Heart right ventricle (tissue), 16 donors: ENCODE measurements at regions not wholly inside any gene's neighbourhood (a gene's known extent, or its start where the extent isn't known, plus 50 kb on each side); places are given as distances from the start of the nearest gene placed in this dataset.

ENCODE experiments used
- ATAC-seq, 8 donors: fragments of 200-7000 bp; cut with Tn5 transposase; one replicate each; pipeline ENCODE4 v1.9.1; 2020; ENCODE audit warnings: mild to moderate bottlenecking in 8 of 8, moderate library complexity in 8 of 8, moderate number of reproducible peaks in 1 of 8
- DNase-seq, 2 donors: peaks; one replicate each; pipeline ENCODE4 v3.0.0-alpha.2; 2020
- H3K27ac ChIP-seq, 10 donors: fragments of 200-600 bp; sonication (generic) in 2 of 10; one replicate each; pipeline versions ENCODE4 v1.5.0 to v1.8.0; 2020 to 2022; ENCODE audit warnings: mild to moderate bottlenecking in 3 of 10
- H3K27me3 ChIP-seq, 7 donors: fragments of 200-600 bp; one replicate each; pipeline ENCODE4 v1.8.0; 2021 to 2022; ENCODE audit warnings: mild to moderate bottlenecking in 2 of 7
- H3K36me3 ChIP-seq, 9 donors: fragments of 200-600 bp; sonication (generic) in 1 of 9; one replicate each; pipeline versions ENCODE4 v1.5.0 to v1.8.0; 2020 to 2022; ENCODE audit warnings: mild to moderate bottlenecking in 2 of 9
- H3K4me1 ChIP-seq, 9 donors: fragments of 200-600 bp; sonication (generic) in 1 of 9; one replicate each; pipeline versions ENCODE4 v1.5.0 to v1.8.0; 2020 to 2022; ENCODE audit warnings: mild to moderate bottlenecking in 4 of 9
- H3K4me3 ChIP-seq, 10 donors: fragments of 200-600 bp; sonication (generic) in 2 of 10; one replicate each; pipeline versions ENCODE4 v1.5.0 to v1.8.0; 2020 to 2022; ENCODE audit warnings: mild to moderate bottlenecking in 7 of 10, moderate library complexity in 2 of 10
- H3K9me3 ChIP-seq, 11 donors: fragments of 200-600 bp in 10 of 11; sonication (generic) in 2 of 11; one replicate each; pipeline versions ENCODE4 v1.5.0 to v1.8.0; 2013 to 2022; ENCODE audit warnings: mild to moderate bottlenecking in 2 of 11, control low read depth in 1 of 11, moderate library complexity in 1 of 11
- WGBS, 2 donors: extraction: QIAGEN DNeasy Blood & Tissue Kit; methylation state at CpG; one replicate each; pipeline ENCODE4 v1.1.7; 2013; ENCODE audit warnings: inconsistent platforms in 1 of 2; 5-methylcytosine and 5-hydroxymethylcytosine counted together
- intact Hi-C, 10 donors: fragments of 100-400 bp; cut with DNase I; formaldehyde crosslinking; loops; one replicate each; pipeline versions ENCODE4 v1.11.1 to v1.14.2; 2022
- TF ChIP-seq, protein P1 (sequence below), 9 donors: fragments of 200-600 bp; sonication (generic) in 2 of 9; IDR thresholded peaks; one replicate each; pipeline versions ENCODE4 v1.5.0 to v1.8.0; 2021 to 2022; ENCODE audit warnings: antibody characterized with exemption in 9 of 9, mild to moderate bottlenecking in 5 of 9, moderate library complexity in 1 of 9
- donor health status: Arrhythmogenic right ventricular cardiomyopathy.
- donor health status: ischemic (EF 13 %, LVEDD 7.1; RV severe dilation, severe dysfunction).
- donor health status: healthy with polysubstance abuse.
- donor health status: DM: no; HTN: yes; CAD: no.
- donor health status: DM: no; HTN: no; CAD: no.
- donor health status: ischemic (EF 25% LVEDD 6.9; RV normal size, moderate dysfunction).
- donor health status: ischemic (EF 25% LVEDD 5.7; RV mildly dilated, moderate dysfunction).
- donor health status: healthy.
- donor health status: DM: yes; HTN: yes; CAD: no.
- donor health status: Ischemic cardiomyopathy.
- donor health status: ischemic (EF 35%, LVEDD 5.7; RV mildly dilated, moderate dysfunction).
- donor health status: nonischemic (EF 11% LVEDD 7.7; RV severe dilation, severe dysfunction).
- donor health status: DM: yes; HTN: yes; CAD: no.
- donor health status: PGD.
- donor health status: ischemic (EF 29% LVEDD 5.4; RV normal size, mild dysfunction).
- donor health status: nonischemic (EF 23%, LVEDD 6.1; RV moderate dilation, normal function).

DNA sequence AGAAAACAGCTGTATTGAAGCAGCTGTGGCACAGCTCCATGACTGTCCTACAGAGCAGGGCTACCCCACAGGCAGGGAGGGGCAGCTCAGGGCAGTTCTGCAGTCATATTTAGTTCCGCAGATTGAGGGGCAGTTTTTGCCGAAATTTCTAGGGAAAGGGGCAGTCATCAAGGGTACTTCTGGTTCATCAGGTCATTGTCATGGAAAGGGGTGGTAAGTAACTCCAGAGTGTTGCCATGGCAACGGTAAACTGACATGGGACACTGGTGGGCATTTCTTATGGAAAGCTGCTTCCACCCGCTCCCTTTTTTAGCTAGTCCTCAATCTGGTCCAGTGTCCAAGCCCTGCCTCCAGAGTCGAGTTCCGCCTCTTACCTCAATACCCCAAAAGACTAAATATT lies 702.8 kb downstream of the LIG4 start:
- Histone ChIP-seq H3K9me3 (peaks cover 0 to 4% (median 0%) of the 10 kb centered on the region in 11 donors), H3K36me3 (no peaks in the 10 kb centered on the region), H3K27me3 (peaks cover 0 to 4% (median 0%) of the 10 kb centered on the region in 7 donors), H3K4me3 (no peak overlapping the region), H3K27ac (no peak overlapping the region), H3K4me1 (no peaks in the 10 kb centered on the region)
- 91% methylated on average over 6 of the region's 6 CpGs for WGBS, 2 donors
- ATAC-seq: no peak
- no peak for DNase-seq
- intact Hi-C loops: no loop called here
- TF ChIP-seq, protein P1, sequence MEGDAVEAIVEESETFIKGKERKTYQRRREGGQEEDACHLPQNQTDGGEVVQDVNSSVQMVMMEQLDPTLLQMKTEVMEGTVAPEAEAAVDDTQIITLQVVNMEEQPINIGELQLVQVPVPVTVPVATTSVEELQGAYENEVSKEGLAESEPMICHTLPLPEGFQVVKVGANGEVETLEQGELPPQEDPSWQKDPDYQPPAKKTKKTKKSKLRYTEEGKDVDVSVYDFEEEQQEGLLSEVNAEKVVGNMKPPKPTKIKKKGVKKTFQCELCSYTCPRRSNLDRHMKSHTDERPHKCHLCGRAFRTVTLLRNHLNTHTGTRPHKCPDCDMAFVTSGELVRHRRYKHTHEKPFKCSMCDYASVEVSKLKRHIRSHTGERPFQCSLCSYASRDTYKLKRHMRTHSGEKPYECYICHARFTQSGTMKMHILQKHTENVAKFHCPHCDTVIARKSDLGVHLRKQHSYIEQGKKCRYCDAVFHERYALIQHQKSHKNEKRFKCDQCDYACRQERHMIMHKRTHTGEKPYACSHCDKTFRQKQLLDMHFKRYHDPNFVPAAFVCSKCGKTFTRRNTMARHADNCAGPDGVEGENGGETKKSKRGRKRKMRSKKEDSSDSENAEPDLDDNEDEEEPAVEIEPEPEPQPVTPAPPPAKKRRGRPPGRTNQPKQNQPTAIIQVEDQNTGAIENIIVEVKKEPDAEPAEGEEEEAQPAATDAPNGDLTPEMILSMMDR (IDR thresholded peaks at IDR 0.05): no peak

DNA sequence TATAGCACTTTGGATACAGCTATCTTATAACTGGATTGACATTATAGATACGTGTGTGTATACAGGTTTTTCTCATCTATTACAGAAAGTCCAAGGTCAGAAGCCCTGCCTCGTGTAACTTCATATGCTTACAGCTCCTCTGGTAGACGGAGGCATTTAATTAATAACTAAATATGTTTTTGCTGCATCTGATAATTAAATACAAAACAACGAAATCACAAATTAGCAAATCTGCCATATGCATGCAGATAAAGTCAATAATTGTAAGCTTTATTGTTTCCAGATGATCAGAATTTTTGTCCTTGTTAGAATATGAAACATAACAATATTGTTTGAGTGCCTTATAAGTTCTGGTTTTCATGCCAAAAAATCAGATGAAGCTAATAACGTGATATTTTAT lies 717.7 kb downstream of the LIG4 start:
- no peak for ATAC-seq
- 71 to 78% methylated on average over 5 of the region's 5 CpGs for WGBS, 2 donors
- H3K27me3 ChIP-seq: no peaks in the 10 kb centered on the region
- intact Hi-C loops: no loop called here
- peaks cover 0 to 5% (median 0%) of the 10 kb centered on the region in 11 donors for H3K9me3 ChIP-seq
- no peak overlapping the region for H3K27ac ChIP-seq
- H3K36me3 ChIP-seq: no peaks in the 10 kb centered on the region
- DNase-seq: no peak
- H3K4me1 ChIP-seq: no peaks in the 10 kb centered on the region
- TF ChIP-seq, protein P1 (IDR thresholded peaks at IDR 0.05): no peak
- no peak overlapping the region for H3K4me3 ChIP-seq

DNA sequence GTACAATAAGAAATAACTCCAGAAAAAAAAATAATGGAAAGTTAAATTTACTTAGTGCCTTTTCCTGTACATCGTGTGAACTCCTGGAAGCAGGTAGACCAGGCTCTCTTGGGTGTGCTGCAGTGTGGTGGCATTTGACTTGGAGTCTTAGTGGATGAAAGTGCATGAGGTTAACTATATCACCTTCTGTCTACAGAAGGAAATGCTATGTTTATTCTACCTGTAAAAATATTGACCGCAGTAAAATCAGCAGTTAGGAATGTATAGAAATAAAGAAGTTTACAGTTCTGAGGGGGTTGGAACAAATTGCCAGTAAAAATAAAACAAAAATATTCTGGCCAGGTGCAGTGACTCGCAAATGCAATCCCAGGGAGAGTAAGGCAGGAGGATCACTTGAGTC lies 722.1 kb downstream of the LIG4 start:
- ATAC-seq (no peak), DNase-seq (no peak)
- WGBS, 2 donors: 82 to 84% methylated on average over 3 of the region's 3 CpGs
- TF ChIP-seq, protein P1 (IDR thresholded peaks at IDR 0.05): no peak
- Histone ChIP-seq H3K9me3 (peaks cover 0 to 25% (median 9%) of the 10 kb centered on the region in 11 donors), H3K4me1 (no peaks in the 10 kb centered on the region), H3K36me3 (no peaks in the 10 kb centered on the region), H3K27me3 (no peaks in the 10 kb centered on the region), H3K4me3 (no peak overlapping the region), H3K27ac (no peak overlapping the region)
- intact Hi-C loops: no loop called here

DNA sequence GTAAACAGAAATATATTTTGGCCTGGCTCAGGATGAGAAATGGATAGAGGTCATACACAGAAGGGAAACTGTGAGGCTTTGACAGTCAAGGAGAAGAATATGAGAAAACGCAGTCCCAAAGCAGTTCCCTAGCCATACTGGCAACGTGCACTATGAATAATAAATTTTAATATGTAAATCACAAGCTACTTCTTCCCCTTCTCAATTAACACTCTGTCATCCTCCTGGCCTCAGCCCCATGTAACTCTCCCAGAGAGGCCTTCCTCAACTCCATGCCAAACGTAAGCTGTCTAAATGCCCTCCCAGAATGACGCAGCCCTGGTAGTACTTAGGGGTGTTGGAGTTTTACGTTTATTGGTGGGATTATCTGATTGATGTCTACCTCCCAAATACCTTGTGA lies 732.6 kb downstream of the LIG4 start:
- Histone ChIP-seq H3K9me3 (peaks cover 0 to 9% (median 0%) of the 10 kb centered on the region in 11 donors), H3K27me3 (no peaks in the 10 kb centered on the region), H3K36me3 (no peaks in the 10 kb centered on the region), H3K4me3 (no peak overlapping the region), H3K4me1 (no peaks in the 10 kb centered on the region), H3K27ac (no peak overlapping the region)
- TF ChIP-seq, protein P1 (IDR thresholded peaks at IDR 0.05): no peak
- intact Hi-C loops: no loop called here
- ATAC-seq: no peak
- DNase-seq: no peak
- WGBS, 2 donors: 75 to 77% methylated on average over 5 of the region's 5 CpGs
